ENCODE measurements at regions not wholly inside any gene's neighbourhood (a gene's known extent, or its start where the extent isn't known, plus 50 kb on each side); places are given as distances from the start of the nearest gene placed in this dataset.
"Not testable (repeated sequence)": the region's sequence is repeated elsewhere in the genome, so short reads cannot be mapped to it uniquely, and the experiment has no call there.

DNA sequence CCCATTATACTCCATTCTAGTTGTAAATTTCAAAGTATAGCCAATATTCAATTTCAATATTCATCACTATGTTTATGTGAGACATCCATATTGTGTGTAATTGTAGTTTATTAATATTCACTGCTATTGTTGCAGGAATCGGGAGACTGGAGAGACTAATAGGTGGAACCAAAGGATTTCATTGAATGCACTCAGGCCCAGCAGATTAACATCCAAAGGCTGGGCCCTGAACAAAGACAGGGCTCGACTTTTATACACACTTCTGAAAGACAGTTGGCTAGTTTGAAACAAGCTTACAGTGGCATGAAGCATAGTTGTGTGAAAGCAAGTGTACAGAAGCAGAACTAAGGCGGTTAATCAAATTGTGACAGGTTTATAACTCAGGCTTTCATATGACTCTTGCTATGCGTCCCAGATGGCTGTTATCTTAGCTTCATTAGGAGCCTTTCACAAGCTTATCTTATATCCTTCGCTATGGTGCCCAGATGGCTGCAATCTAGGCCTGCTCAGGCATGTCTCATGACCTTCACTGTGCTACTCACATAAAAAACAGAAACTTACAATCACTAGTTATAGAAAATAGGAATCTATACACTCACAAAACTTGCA, 1038.8 kb upstream of the EPHA6 start:
- DNase-seq (ENCODE audit: low read depth in 3 of 3, low spot score in 2 of 3), result no peak

DNA sequence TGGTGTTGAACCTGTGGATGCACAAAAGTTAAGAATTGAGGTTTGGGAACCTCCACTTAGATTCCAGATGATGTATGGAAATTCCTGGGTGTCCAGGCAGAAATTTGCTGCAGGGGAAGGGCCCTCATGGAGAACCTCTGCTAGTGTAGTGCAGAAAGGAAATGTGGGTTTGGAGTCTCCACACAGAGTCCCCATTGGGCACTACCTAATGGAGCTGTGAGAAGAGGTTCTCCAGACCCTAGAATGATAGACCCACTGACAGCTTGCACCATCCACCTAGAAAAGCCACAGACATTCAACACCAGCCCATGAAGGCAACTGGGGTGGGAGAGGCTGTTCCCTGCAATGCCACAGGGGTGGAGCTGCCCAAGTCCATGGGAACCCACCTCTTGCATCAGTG, 1032.8 kb upstream of the EPHA6 start:
- DNase-seq (ENCODE audit: low read depth in 3 of 3, low spot score in 2 of 3), result no peak

DNA sequence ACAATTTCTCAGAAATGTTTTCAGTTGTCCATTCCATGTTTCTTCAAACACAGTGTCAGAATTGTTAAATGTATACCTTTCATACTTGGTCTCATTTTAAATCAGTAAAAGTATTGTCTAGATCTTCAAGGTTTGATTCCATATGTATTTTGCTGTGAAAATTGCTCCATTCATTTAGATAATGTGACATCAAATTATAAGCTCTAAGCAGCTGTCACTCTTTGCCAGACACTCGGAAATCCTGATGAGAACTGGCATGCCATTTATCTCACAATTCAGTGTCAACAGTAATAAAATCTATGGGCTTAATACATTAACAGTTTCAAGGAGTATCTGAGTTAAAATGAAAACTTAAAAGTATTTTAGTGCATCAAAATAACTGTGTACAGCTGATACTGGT, 1025.3 kb upstream of the EPHA6 start:
- no peak for DNase-seq (ENCODE audit: low read depth in 3 of 3, low spot score in 2 of 3)

DNA sequence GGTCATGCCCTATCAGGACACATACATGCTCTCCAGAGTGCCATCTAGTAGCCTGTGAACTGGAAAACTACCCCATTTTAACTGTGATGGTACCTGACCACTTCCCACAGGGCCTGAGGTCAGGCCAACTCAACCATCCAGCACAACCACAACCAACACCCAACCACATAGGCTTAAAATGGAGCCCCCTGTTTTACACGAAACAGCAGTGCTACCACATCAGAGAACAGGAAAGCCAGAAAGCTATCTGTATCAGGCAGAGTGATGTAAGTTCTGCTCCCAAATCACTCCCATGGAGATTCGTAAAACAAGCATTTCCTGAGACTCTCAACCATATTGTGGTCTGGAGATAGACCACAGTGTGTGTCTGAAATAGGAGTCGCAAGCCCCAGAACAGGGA, 1017.3 kb upstream of the EPHA6 start:
- no peak for DNase-seq (ENCODE audit: low read depth in 3 of 3, low spot score in 2 of 3)

DNA sequence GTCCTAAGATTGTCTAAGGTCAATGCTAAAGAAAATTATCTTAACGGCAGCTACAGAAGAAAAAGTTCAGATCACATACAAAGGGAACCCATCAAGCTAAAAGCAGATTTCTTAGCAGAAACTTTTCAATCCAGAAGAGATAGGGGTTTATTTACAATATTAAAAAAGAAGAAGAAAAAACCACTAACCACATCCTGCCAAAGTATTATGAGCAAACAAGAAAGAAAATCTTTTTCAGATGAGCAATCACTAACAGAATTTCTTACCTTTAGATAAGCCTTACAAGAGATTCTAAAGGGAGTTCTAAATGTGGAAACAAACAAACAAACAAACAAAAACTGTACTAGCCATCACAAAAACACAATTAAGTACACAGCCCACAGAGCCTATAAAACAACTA, 1015.8 kb upstream of the EPHA6 start:
- DNase-seq (ENCODE audit: low read depth in 3 of 3, low spot score in 2 of 3), result no peak

DNA sequence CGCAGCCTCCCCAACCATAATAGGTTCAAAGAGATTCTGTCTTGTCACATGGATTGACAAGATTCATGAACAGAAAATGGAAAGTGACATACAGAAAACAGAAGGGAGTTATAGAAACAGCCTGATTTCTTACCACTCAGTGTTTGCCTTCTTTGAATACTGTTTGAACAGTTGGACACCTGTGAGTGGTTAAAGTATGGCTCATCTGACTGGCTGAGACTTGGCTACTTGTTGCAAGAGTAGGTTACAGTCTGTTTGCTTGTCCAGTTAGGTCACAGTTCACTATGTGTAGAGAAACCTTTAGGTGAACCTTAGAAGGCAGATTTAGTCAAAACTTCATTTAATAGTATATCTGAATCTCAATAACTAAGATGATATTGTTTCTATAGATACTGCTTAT, 1003.9 kb upstream of the EPHA6 start:
- no peak for DNase-seq (ENCODE audit: low read depth in 3 of 3, low spot score in 2 of 3)

DNA sequence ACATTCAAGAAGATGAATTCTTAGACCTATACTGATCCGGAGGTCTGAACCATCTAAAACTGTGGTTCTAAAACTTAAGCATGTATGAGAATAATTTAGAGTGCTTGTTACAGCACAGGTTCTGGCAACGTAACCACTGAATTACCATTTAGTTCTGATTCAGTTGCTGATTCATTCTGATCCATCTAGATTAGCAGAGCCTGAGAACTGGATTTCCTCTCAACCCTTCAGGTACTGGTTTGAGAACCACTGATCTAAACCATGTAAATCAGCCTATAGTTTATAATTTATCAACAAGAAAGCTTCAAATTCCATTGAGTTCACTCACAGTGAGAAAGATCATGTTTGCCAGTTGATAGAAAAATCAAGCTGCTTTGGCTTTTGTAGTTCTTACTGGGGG, 1001.1 kb upstream of the EPHA6 start:
- no peak for DNase-seq (ENCODE audit: low read depth in 3 of 3, low spot score in 2 of 3)

DNA sequence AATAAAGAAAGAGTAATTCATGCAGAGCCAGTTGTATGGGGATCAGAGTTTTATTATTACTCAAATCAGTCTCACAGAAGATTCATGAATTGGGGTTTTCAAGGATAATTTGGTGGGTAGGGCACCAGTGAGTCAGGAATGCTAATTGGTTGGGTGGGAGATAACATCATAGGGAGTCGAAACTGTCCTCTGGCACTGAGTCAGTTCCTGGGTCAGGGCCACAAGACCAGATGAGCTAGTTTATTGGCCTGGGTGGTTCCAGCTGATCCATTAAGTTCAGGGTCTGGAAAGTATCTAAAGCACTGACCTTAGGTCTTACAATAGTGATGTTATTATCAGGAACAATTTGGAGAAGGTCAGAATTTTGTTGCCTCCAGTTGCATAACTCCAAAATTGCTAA, 998.6 kb upstream of the EPHA6 start:
- DNase-seq (ENCODE audit: low read depth in 3 of 3, low spot score in 2 of 3), result no peak

DNA sequence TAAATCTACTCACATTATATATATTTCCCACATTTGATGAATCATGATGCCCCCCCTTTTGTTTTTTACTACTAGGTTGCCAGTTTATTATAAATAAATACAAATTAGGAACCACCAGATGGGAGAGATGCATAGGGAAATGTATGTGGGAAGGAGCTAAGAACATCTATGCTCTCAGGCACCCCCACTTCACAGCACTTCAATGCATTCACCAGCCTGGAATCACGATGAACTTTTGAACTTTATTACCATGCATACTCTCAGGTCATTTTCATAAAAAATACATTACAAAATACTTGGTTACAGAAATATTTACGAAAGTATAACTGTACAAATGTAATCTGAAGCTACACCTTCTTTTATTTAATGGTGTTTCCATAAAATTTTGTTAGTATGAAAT, 988.0 kb upstream of the EPHA6 start:
- DNase-seq (ENCODE audit: low read depth in 3 of 3, low spot score in 2 of 3), result no peak

DNA sequence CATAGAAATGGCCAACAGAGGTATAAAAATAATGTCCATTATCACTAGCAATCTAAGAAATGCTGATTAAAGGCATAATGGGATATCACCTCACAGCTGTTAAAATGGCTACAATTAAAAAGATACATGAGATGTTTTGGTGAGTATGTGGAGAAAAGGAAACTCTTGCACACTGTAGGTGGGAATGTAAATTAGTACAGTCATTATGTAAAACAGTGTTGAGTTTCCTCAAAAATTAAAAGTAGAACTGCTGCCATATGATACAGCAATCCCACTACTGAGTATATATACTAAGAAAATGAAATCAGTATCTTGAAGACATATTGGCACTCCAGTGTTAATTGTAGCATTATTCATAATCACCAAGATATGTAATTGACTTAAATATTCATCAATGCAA, 982.2 kb upstream of the EPHA6 start:
- DNase-seq (ENCODE audit: low read depth in 3 of 3, low spot score in 2 of 3), result no peak

DNA sequence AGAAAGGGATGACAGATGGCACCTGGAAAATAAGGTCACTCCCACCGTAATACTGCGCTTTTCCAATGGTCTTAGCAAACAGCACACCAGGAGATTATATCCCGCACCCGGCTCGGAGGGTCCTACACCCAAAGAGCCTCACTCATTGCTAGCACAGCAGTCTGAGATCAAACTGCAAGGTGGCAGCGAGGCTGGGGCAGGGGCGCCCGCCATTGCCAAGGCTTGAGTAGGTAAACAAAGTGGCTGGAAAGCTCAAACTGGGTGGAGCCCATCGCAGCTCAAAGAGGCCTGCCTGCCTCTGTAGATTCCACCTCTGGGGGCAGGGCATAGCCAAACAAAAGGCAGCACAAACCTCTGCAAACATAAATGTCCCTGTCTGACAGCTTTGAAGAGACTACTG, 953.8 kb upstream of the EPHA6 start:
- not testable (repeated sequence) for DNase-seq (ENCODE audit: low read depth in 3 of 3, low spot score in 2 of 3)

DNA sequence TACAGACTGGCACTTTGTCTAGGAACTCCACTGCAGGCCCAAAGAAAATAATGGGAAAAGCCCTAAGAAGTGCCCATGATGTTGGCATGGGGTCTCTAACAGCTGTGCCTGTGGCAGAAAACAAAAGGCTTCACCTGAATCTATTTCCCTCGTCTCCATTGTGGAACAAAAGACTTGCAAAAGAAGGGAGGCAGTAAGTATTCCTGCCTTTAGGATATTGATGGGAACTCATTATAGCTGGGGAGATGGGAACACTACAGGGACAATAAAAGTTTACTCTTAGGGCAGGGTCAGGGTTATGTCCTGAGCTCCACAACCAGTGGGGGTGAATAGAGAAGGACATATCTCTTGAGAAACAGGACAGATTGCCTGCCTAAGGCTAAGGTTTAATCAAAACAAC, 930.6 kb upstream of the EPHA6 start:
- DNase-seq (ENCODE audit: low read depth in 3 of 3, low spot score in 2 of 3), result no peak

DNA sequence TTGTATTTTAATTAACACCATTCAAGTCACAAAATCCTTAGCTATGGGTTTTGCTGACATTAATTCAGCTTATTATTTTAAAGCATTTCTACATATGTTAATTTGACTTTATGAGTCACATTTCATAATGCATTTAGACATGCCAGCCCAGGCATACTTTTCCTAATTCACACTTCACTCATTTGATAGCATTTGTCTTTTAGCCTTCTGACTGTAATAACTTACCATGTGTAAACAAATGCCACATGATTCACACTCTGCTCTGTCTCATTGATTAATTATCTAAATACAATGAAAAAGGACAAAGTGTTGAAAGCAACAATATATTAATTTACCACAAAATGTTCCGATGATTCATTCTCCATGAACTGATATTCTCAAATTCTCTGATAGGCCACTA, 927.8 kb upstream of the EPHA6 start:
- no peak for DNase-seq (ENCODE audit: low read depth in 3 of 3, low spot score in 2 of 3)

DNA sequence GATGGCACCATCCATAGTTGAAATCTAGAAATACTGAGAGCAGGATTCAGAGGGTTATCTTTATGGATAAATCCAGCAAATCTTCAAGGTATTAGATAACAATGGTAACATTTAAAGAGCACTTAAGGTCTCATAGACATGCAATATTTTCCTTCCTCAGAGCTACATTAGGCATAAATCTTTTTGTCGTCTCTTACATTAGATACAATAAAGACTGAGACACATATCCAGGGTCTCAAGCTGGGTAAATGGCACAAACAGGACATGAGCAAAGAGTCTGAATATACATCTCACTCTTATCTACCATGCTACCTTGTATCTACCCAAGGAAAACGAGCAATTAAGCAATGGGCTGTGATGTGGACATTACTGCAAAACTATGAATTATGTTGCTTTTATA, 927.3 kb upstream of the EPHA6 start:
- no peak for DNase-seq (ENCODE audit: low read depth in 3 of 3, low spot score in 2 of 3)

DNA sequence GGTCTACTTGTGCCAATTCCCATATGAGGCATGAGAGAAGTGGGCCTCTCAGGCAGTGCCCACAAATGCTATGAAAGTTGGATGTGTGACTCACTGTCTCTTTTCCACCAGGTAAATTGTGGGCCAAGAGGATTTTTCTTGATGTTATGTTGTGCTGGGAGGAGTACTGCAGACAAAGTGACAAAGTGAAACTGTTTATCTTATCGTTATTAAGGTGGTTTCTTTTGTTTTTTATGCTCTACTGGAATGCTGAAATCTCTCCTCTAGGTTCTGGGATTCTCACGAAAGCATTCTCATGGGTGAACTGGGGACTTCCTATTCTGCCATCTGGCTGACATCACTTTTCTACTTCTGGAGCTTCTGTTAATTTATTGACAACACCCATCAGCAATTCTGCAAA, 919.6 kb upstream of the EPHA6 start:
- DNase-seq (ENCODE audit: low read depth in 3 of 3, low spot score in 2 of 3), result no peak

DNA sequence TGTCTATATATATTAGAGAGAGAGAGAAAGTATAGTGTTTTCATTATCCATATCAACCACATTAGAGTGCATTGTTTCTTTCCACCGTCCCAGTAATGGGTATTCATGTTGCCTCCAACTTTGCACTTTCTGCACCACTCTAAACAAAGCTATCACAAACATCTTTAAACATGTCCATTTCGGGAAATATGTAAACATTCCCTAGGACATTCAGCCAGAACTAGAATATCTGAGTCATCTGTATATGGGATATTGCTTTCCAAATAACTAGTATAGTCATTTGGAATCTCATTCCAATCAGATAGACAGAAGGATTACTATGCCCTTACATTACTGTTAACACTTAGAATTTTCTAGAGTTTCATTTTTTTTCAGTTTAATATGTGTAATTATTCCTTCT, 914.9 kb upstream of the EPHA6 start:
- no peak for DNase-seq (ENCODE audit: low read depth in 3 of 3, low spot score in 2 of 3)

DNA sequence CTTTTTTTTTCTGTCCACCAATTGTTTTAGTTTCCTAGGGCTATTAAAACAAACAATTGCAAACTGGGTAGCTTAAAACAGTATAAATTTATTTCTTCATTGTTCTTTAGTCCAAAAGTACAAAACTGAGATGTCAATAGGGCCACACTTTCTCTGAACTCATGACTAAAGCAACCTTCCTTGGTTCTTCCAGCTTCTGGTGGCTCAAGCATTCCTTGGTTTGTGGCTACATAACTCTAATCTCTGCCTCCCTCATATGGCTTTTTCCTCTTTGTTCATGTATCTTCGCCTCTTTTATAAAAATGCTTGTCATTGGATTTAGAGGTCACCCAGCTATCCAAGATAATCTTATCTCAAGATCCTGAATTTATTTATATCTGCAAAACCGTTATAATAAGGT, 914.5 kb upstream of the EPHA6 start:
- no peak for DNase-seq (ENCODE audit: low read depth in 3 of 3, low spot score in 2 of 3)

DNA sequence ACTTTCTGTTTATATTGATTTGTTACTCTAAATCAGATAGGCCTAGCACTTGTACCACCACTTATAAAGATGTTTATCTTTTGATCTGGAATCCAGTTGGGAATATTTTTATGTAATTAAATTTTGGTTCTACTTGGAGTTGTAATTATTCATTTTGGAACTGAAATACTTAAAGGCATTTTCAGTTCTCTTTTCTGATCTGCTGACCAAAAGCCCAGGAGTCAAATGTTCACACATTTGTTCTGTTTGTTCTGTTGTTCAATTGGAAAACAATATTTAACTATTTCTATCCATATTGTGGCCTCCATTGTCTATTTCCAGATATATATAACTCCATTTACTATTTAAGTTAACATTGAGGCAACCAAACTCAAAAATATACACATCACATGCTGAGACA, 912.4 kb upstream of the EPHA6 start:
- DNase-seq (ENCODE audit: low read depth in 3 of 3, low spot score in 2 of 3), result no peak

DNA sequence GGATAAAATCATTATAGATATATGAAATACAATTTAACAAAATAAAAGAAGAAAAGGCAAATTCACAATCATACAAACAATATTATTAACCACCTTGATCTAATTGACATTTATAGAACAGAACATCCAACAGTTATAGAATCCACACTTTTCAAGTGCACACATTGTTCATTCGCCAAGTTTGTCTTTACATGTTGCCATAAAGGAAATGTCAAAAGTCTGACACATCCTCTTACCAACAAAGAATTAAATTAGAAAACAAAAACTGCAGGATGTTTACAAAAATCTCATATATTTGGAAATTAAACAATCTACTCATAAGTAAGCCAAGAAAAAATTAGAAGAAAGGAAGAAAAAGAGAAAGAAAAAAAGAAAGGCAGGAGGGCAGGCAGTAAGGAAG, 909.2 kb upstream of the EPHA6 start:
- DNase-seq (ENCODE audit: low read depth in 3 of 3, low spot score in 2 of 3), result no peak

DNA sequence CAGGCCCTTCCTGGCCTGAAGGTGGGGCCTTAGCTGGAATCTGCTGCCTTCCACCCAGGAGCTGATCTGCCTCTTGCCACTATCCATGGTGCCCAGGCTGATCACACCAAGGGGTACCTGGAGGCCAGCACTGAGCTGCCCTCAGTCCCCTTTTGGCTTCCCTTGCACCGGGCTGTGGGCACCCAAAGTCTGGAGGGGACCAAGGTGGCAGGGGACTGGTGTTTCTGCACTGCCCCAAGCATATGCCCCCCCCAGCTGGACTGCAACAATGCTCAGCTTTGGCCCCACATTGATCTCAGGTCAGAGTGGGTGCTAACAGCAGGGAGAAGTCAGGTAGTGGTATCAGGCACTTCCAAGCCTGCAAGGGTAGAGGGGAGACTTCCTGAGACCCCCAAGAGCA, 902.6 kb upstream of the EPHA6 start:
- no peak for DNase-seq (ENCODE audit: low read depth in 3 of 3, low spot score in 2 of 3)

DNA sequence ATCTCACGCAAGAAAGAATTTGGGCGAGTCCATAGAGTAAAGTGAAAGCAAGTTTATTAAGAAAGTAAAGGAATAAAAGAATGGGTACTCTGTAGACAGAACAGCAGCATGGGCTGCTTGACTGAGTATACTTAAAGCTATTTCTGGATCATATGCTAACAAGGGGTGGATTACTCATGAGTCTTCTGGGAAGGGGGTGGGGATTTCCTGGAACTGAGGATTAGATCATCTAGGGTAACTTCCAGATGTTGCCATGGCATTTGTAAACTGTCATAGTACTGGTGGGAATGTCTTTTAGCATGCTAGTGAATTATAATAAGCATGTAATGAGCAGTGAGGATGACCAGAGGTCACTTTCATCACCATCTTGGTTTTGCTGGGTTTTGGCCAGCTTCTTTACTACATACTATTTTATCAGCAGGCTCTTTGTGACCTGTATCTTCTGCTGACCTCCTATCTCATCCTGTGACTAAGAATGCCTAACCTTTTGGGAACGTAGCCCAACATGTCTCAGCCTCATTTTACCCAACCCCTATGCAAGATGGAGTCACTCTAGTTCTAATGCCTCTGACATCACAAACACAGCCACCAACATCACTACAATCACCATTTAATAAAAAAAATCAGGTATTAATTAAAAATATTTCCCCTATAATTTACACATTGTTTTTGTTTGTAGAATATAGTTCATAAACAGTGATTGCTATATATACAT, 890.7 kb upstream of the EPHA6 start:
- no peak for DNase-seq (ENCODE audit: low read depth in 3 of 3, low spot score in 2 of 3)

DNA sequence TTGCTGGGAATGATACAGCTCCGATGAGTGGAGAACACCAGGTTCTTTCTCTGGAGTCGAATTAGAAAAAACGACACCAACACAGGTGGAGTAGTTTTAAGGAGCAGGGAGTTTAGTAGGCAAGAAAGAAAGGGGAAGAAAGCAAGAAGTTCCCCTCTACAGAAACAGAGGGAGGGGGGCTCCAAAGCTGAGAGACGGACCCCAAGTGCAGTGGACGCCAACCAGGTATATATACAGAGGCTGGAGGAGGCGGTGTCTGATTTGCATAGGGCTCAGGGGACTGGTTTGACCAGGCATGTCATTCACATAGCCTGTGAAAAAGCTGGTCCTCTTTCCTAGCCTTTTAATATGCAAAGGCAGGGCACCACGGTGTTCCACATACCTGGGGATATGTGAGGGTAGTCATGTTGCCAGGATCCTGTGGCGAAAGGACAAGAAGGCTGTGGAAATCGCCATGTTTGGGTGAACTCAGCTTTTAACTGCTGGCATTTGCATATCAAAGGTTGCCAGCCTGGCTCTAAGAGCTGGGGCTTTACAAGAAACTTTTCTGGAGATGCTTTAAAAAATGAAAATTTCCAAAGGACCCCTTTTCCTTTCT, 887.4 kb upstream of the EPHA6 start:
- no peak for DNase-seq (ENCODE audit: low read depth in 3 of 3, low spot score in 2 of 3)

DNA sequence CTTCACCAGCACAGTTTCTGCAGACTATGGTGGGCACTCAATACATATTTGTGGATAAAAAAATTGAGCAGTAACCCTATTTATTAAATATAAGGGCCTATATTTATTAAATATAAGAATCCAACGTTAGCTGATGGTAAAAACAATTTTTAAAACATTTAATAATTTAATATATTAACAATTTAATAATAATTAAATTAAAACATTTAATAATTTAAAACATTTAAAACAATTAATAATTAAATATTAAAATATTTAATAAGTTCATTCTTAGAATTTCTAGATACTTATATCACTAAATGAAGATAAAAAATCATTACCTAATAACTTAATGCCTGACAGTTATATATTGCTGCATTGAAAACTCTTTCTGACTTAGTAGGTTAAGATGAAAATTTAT, 880.2 kb upstream of the EPHA6 start:
- DNase-seq (ENCODE audit: low read depth in 3 of 3, low spot score in 2 of 3), result no peak

Data from right renal cortex interstitium (tissue), 3 donors.